DND-41 (cell line): ENCODE measurements at regions not wholly inside any gene's neighbourhood (a gene's known extent, or its start where the extent isn't known, plus 50 kb on each side); places are given as distances from the start of the nearest gene placed in this dataset.

Experiments used
- CTCF ChIP-seq: IDR thresholded peaks from 2 replicates; pipeline ENCODE4 v1.5.1; 2012; ENCODE audit warnings: borderline replicate concordance, low read length, moderate library complexity, mild to moderate bottlenecking; ENCODE audit not compliant: poor library complexity, severe bottlenecking; ENCODE audit errors: extremely low read depth
- EZH2 ChIP-seq: IDR thresholded peaks from 3 replicates; pipeline ENCODE4 v1.6.1; 2012; ENCODE audit warnings: borderline replicate concordance, low read depth, mild to moderate bottlenecking, moderate library complexity, low read length, inconsistent platforms; ENCODE audit not compliant: severe bottlenecking

GRCh38 chr7:86989407-86989806 lies 70.0 kb downstream of the ELAPOR2 start:
- TF ChIP-seq CTCF = no peak
- no peak for TF ChIP-seq EZH2
